GM21529 (cell line): ENCODE measurements at regions not wholly inside any gene's neighbourhood (a gene's known extent, or its start where the extent isn't known, plus 50 kb on each side); places are given as distances from the start of the nearest gene placed in this dataset.
"Not testable (repeated sequence)": the region's sequence is repeated elsewhere in the genome, so short reads cannot be mapped to it uniquely, and the experiment has no call there.

ENCODE experiments used
- ATAC-seq: cut with Tn5 transposase; IDR thresholded peaks from one replicate; pipeline ENCODE4 v1.9.1; 2021; ENCODE audit not compliant: unreplicated experiment

- ATAC-seq = no peak
These were observed 566.9 kb upstream of the ANO5 start for GRCh38 chr11:21625982-21626381.

- no peak for ATAC-seq
These were observed 564.2 kb upstream of the ANO5 start for GRCh38 chr11:21628641-21629040.

- peak; percentile 48 for ATAC-seq
These were observed 561.9 kb upstream of the ANO5 start for GRCh38 chr11:21630934-21631478.

DNA sequence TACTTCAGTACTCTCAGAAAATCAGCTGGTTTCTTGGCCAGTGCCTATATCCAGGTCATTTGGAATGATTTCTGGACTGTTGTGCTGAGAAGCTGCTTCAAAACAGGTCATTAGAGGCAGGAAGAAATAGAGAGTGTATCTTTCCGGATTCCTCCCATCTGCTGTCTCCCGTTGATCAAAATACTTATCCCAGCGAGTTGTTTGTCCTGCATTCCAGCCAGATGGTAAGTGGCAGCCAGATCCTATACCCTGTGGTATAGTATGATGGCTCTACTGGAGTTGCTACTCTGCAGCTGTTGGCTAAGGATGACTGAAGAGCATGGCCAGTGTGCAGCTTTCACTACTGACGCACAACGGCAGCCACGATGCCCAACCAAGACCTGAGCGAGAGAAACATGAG, 560.9 kb upstream of the ANO5 start:
- no peak for ATAC-seq

- ATAC-seq = no peak
These were observed 558.4 kb upstream of the ANO5 start for GRCh38 chr11:21634491-21634890.

DNA sequence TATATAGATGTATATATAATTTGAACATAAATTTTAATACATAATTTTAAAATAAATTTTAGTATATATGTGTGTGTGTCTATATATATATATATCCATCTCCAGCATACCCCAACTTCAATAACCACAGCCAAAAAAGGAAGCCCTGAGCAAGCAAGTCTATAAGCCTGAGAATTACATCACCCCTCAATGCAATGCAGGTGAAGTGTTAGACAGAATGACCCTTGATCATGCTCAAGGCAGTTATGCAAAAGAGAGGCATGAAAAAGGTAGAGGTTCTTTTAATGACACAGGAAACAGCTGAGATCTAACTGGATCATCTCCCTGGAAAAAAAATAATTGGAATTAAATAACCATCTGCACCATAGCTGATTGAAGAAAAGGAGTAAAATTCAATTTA, 557.9 kb upstream of the ANO5 start:
- ATAC-seq = no peak

GRCh38 chr11:21635394-21636145, 557.3 kb upstream of the ANO5 start:
- ATAC-seq = no peak

DNA sequence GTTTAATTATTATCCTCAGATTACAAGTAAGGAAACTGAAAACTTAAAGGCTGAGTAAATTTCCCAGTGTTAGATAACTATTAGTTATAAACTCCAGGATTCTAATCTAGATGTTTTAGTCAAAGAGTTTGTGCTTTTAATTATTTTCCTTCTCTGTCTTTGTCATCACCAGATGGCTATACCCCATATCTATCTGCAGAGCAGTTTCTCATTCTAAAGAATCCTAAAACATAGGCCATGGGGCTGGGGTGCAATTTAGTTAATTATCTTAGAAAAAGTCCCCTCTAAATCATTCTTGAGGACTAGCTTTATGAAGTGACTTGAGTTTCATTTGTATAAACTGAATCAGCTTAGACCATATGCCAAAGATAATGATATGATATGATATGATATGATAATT, 556.3 kb upstream of the ANO5 start:
- ATAC-seq = no peak

DNA sequence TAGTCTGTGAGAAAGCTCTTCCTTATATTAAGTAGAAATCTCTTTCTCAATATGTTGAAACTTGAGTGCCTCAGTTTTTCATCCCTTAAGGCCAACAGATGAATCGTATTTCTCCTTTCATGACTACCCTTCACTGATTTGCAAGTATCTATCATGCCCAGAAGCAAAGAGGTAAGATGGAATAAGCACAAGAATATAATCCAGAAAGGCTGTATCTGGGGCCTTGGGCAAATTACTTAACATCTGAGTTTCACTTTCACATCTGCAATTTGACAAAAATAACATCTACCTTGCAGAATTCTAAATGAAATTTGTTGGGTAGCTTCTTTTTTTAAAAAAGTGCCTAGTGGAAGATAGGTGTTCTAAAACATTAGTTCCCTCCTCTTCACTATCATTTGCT, 552.4 kb upstream of the ANO5 start:
- no peak for ATAC-seq

DNA sequence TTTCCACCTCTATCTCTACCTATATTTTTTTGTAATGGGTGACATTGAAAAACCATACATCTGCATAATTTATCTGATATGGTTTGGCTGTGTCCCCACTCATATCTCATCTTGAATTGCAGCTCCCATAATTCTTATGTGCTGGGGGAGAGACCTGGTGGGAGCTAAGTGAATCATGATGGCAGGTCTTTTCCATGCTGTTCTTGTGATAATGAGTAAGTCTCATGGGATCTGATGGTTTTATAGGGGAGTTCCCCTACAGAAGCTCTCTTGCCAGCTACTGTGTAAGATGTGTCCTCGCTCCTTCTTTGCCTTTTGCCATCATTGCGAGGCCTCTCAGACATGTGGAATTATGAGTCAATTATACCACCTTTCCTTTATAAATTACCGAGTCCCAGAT, 551.0 kb upstream of the ANO5 start:
- no peak for ATAC-seq

DNA sequence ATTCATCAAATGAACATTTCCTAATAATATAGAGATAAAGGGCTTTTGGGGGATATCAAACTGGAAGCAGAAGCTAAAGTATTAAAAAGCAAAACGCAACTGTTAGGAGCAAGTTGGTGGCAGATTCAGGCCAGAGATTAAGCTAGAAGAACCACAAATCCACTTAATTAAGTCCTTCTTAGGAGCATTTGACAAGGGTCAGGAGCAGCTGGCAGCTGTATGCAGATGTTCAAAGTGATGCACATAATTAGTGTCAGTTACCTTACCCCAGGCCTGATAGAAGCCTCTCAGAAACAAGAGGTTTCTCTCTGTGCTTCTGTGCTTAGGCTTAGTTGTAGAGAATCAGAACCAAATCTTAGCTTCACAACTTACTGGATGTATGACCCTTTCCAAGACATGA, 546.5 kb upstream of the ANO5 start:
- ATAC-seq = no peak

DNA sequence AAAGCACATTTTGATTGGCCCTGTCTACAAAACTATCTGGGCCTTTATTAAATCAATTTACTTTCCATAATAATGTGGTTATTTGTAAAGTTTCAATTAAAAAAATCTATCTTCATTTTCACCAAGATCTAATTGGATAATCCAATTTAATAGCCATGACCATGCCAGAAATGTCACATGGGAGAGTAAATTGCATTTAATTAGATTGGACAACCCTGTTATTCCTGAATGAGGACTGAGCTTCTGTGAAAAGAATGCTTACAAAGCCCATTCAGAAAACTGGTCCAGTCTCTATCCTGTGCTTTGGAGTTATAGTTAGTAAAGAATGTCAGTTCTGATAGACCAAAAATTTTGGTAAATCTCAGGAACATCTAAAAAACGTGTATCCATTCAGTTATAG, 541.9 kb upstream of the ANO5 start:
- ATAC-seq = no peak

- ATAC-seq = no peak
These were observed 538.9 kb upstream of the ANO5 start for GRCh38 chr11:21653951-21654421.

DNA sequence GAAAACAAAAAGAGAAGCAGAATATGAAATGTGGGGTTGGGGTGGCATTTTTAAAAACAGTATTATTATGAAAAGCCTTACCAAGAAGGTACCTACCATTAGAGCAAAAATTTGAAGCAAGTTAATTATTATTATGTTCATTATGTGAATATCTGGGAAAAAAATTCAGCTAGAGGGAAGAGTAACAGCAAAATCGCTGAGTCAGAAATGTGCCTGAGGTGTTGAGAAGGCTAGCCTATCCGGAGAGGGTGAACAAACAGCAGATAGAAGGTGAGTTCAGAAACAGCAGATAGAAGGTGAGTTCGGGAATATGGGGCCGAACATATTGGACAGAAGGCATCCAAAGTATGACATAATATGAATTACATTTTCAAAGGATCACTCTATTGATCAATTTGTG, 536.8 kb upstream of the ANO5 start:
- no peak for ATAC-seq

GRCh38 chr11:21658654-21659193, 534.2 kb upstream of the ANO5 start:
- ATAC-seq = no peak

- not testable (repeated sequence) for ATAC-seq
These were observed 533.5 kb upstream of the ANO5 start for GRCh38 chr11:21659377-21659776.

DNA sequence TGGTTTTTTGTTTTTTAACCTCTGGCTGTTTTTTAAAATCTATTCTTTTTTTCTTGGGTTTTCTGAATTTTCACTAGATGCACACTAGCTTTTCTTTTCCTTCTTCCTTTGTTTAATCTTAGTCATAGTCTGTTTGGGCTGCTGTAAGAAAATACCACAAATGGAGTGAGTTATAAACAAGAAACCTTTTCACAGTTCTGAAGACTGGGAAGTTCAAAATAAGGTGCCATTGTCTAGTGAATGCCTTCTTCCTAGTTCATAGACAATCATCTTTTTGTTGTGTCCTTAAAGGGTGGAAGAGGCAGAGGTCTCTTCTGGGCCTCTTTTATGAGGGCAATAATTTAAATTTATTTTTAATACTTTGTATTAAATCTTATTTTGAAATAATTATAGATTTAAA, 532.9 kb upstream of the ANO5 start:
- ATAC-seq = no peak

DNA sequence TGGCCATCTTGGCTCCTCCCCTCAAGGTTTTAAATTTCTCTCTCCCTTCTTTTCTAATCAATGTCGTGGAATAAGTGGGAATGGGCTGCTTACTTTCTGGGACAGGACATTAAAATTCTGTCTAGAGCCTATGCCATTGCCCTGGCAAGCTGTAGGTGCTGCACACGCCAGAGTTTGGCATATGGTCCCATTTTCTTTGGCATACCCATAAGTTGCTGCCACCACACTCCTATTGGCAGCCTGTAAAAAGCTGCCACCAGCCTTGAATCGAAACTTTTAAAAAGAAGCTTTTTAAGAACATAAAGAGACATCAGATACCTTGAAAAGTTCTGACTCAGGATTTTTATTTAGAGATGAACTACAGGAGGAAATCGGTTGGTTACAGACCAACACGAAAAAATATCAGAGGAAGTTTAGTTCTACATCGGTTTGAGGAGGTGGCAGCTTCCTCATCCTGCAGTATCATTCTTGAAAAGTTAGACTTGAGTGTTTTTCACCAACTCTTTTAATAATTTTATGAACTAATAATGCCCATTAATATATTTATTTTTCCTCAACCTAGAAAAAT, 517.8 kb upstream of the ANO5 start:
- no peak for ATAC-seq

DNA sequence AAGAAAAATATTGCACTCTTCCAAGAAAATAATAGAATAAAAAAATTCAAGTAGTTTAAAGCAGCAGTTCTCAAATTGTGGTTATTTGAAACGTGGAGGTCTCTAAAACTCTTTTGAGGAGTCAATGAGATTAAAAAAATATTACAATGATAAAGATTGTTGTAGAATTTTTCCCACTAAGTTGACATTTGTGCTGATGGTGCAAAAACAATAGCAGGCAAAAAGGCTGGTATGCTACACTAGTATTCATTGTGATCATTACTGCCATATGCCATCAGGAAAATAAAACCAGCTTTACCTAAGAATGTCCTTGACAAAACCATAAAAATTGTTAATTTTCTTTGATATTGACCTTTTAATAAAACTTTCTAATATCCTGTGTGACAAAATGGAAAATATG, 505.2 kb upstream of the ANO5 start:
- no peak for ATAC-seq

DNA sequence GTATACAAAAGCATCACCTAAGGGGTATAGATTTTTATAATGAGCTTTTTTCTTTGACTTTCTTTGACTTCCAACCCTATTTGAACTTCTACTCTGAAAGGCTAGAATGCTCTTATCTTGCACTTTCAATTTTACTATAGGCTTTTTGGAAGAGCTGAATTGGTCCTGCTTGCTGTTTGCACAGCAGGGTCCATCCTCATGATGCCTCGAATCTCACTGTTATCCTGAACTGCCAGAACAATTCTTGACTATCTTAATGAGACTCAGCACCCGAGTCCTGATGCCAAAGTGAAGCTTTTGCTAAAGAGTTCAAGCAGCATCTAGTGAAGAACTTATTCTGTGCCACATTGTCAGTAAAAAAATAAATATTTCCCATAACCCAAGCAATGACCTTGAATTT, 488.3 kb upstream of the ANO5 start:
- ATAC-seq = no peak

GRCh38 chr11:21707116-21707739, 485.7 kb upstream of the ANO5 start:
- ATAC-seq = no peak

GRCh38 chr11:21710809-21711208, 482.1 kb upstream of the ANO5 start:
- ATAC-seq = no peak
